ENCODE measurements at regions not wholly inside any gene's neighbourhood (a gene's known extent, or its start where the extent isn't known, plus 50 kb on each side); places are given as distances from the start of the nearest gene placed in this dataset.

GRCh38 chr10:132135053-132135872 lies 51.5 kb upstream of the DPYSL4 start:
- no peak for DNase-seq

- DNase-seq, result no peak
Observed at GRCh38 chr10:132136097-132136521, 50.6 kb upstream of the DPYSL4 start.

GRCh38 chr10:132136689-132137088 lies 50.1 kb upstream of the DPYSL4 start:
- no peak for DNase-seq
